Stomach smooth muscle (tissue), 2 donors: ENCODE measurements at regions not wholly inside any gene's neighbourhood (a gene's known extent, or its start where the extent isn't known, plus 50 kb on each side); places are given as distances from the start of the nearest gene placed in this dataset.

Source experiments
- H3K27ac ChIP-seq: one replicate; pipeline ENCODE4 v1.7.0; 2013; ENCODE audit warnings: mild to moderate bottlenecking, low read length, inconsistent platforms
- H3K27me3 ChIP-seq, 2 donors: one replicate each; pipeline ENCODE4 v1.7.0; 2013; ENCODE audit warnings: low read length in 2 of 2; ENCODE audit not compliant: insufficient read depth in 2 of 2, control insufficient read depth in 1 of 2
- H3K36me3 ChIP-seq, 2 donors: one replicate each; pipeline ENCODE4 v1.7.0; 2013; ENCODE audit warnings: low read length in 2 of 2; ENCODE audit not compliant: control insufficient read depth in 2 of 2, insufficient read depth in 2 of 2
- H3K4me1 ChIP-seq: one replicate; pipeline ENCODE4 v1.7.0; 2013; ENCODE audit warnings: low read length; ENCODE audit not compliant: control insufficient read depth, insufficient read depth
- H3K4me3 ChIP-seq, 2 donors: one replicate each; pipeline ENCODE4 v1.7.0; 2013; ENCODE audit warnings: low read length in 2 of 2
- H3K9ac ChIP-seq, 2 donors: one replicate each; pipeline ENCODE4 v1.7.0; 2013; ENCODE audit warnings: low read length in 2 of 2, mild to moderate bottlenecking in 1 of 2
- H3K9me3 ChIP-seq, 2 donors: one replicate each; pipeline ENCODE4 v1.7.0; 2013; ENCODE audit warnings: low read length in 2 of 2; ENCODE audit not compliant: control insufficient read depth in 2 of 2
- donor health status: healthy.
- donor health status: Pancreatic carcinoma.

DNA sequence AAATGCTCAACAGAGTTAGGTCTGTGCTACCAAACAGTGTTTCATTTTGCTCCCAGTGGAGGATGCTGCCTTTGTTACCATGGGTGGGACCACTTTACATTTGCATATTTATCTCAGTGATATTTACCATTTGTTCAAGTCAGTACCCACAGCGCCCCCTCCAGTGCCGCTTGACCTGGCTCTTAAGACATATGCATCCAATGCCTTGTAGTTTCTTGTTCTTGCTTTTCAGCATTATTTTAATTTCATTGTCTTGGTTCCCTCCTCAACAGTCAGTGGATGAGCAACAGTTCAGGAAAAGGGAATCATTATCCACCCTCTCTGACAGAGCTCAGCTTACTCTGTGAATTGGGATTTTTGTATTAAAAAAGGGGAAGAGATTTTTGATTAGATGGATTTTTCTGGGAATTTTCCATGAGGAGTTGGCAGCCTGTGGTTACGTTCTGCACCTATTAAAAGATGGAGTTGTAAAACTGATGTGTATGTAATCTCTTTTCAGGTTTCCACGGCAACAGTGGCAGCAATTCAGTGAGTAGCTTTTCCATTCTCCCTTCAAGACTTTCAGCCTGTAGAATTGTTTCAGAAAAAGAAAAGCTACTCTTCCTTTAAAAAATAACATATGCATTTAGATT is 240.5 kb upstream of the DAAM1 start:
- H3K27me3 ChIP-seq = no peaks in the 10 kb centered on the region
- no peak overlapping the region for H3K27ac ChIP-seq
- H3K4me1 ChIP-seq = no peaks in the 10 kb centered on the region
- H3K4me3 ChIP-seq = no peak overlapping the region
- H3K9ac ChIP-seq = no peak overlapping the region
- no peaks in the 10 kb centered on the region for H3K9me3 ChIP-seq
- no peaks in the 10 kb centered on the region for H3K36me3 ChIP-seq

DNA sequence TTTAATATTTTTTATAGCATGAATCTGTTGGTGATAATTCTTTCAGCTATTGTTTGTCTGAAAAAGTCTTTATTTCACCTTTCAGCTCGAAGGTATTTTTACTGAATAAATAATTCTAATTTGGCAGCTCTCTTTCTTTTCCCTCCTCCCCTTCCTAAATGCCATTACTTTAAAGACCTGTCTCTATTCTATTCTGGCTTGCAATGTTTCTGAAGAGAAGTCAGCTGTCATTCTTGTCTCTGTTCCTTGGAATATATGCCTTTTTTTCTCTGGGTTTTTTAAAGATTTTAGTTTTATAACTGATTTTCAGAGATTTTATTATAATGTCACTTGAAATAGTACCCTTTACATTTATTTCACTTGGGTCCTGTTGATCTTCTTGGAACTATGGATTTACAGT is 237.9 kb upstream of the DAAM1 start:
- Histone ChIP-seq H3K36me3 (no peaks in the 10 kb centered on the region), H3K9me3 (no peaks in the 10 kb centered on the region), H3K4me3 (no peak overlapping the region), H3K27ac (no peak overlapping the region), H3K9ac (no peak overlapping the region), H3K4me1 (peaks cover 5% of the 10 kb centered on the region), H3K27me3 (no peaks in the 10 kb centered on the region)

DNA sequence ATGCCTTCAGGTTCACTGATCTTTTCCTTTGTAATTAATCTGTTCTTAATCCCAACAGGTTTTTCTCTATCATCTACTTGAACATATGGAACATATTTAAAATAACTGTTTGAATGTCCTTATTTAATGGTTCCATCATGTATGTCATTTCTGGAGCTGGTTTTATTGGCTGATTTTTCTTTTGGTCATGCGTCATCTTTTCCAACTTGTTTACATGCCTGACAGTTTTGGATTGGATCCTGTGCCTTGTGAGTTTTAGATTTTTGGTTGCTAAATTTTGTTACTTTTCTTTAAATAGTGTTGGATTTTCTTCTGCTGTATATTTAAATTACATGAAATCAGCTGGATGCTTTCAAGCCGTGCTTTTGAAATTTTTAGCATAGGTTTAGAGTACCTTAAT is 237.3 kb upstream of the DAAM1 start:
- Histone ChIP-seq H3K9ac (no peak overlapping the region), H3K4me1 (peaks cover 5% of the 10 kb centered on the region), H3K36me3 (no peaks in the 10 kb centered on the region), H3K4me3 (no peak overlapping the region), H3K9me3 (no peaks in the 10 kb centered on the region), H3K27me3 (no peaks in the 10 kb centered on the region), H3K27ac (no peak overlapping the region)

DNA sequence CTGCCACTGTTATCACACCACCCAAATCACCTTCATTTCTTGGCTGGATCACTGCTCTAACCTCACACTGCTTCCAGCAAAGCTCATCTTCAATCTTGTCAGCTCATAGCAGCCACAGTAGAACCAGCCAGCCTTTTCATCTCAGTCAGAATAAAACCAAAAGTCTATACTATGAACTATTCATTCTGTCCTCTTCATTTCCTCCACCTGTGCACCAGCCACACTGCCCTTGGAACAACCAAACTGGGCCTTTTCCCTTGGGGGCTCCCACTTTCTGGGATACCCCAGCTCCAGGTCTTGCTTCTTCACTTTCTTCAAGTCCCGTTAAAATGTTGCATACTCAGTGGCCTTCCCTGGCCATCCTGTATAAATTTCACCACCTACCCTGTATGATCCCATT is 234.4 kb upstream of the DAAM1 start:
- Histone ChIP-seq H3K4me3 (no peak overlapping the region), H3K9ac (no peak overlapping the region), H3K4me1 (peaks cover 5% of the 10 kb centered on the region), H3K9me3 (no peaks in the 10 kb centered on the region), H3K36me3 (no peaks in the 10 kb centered on the region), H3K27ac (no peak overlapping the region), H3K27me3 (no peaks in the 10 kb centered on the region)

DNA sequence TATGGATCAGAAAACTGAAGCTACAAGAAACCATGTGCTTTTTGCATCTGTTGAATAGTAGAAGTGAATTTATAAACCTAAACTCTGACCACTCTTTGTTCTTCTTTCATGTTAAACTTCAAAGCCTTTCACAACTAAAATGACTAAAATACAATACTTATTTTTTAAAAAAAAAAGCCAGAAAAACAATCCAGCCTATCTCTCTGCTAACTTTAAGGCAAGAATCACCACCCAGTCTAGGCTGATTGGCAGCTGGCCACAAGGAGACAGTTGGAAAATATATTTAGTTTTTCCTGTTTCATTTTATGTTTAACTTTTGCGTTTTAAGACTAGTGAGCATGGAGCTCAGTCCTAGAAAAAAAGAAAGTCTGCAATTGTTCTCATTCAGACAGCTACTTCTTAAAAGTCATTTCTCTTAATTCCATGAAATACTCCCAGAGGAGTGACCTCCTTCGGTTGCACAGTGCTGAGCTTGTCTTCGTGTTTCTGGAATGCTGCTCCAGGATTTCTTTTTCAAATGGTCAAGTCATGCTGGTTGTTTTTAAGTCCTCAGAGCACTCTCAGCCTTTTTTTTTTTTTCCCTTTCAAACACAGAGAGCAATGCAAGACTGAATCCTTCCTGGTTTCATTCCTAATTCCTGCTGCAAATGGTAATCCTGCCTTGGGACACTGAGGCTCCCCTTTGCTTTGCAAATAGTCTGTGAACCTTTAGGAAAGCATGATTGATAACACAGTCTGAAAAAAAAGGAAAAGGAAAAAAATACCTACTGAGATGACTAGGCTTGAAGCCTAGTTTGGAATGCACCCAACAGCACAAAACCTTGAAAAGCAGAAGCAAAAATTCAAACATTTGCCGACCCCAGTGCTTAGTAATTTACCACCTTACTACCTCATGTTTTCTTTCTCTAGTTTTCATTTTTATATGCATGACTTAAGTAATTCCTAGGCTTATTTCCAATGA is 233.3 kb upstream of the DAAM1 start:
- Histone ChIP-seq H3K27me3 (no peaks in the 10 kb centered on the region), H3K27ac (no peak overlapping the region), H3K9ac (no peak overlapping the region), H3K4me1 (peaks cover 5% of the 10 kb centered on the region), H3K4me3 (no peak overlapping the region), H3K9me3 (no peaks in the 10 kb centered on the region), H3K36me3 (no peaks in the 10 kb centered on the region)

DNA sequence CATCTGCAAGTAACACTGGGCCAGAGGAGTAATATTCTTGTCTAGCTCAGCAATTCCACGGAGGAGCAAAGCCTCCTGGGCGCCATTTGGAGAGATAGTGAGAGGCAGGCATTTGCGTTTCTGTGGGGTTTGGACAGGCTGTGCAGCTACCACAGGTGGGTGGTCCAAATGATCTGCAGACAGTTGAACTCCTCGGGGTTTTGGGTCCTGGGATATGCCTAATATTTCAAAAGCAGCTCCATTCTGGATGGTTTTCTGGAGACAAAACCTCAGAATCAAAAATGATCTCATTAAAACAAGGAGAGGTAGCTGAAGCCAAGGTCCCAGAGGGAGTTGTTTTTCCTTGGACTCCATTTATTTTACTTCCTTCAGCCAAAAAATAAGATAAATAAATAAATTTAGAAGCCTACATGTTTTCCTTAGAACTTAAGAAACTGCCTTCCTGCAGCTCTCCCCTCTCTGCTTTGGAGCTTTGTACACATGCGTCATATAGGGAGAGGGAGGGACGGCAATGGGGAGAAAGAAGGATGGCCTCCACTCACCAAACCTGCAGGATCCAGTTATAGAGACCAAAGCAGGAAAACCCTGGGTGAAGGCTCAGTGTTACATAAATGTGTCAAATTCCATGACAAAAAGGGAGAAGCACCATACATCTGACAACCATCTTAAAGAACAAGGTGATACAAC is 227.3 kb upstream of the DAAM1 start:
- no peak overlapping the region for H3K9ac ChIP-seq
- no peaks in the 10 kb centered on the region for H3K27me3 ChIP-seq
- no peaks in the 10 kb centered on the region for H3K4me1 ChIP-seq
- no peak overlapping the region for H3K4me3 ChIP-seq
- H3K36me3 ChIP-seq = no peaks in the 10 kb centered on the region
- no peak overlapping the region for H3K27ac ChIP-seq
- no peaks in the 10 kb centered on the region for H3K9me3 ChIP-seq

DNA sequence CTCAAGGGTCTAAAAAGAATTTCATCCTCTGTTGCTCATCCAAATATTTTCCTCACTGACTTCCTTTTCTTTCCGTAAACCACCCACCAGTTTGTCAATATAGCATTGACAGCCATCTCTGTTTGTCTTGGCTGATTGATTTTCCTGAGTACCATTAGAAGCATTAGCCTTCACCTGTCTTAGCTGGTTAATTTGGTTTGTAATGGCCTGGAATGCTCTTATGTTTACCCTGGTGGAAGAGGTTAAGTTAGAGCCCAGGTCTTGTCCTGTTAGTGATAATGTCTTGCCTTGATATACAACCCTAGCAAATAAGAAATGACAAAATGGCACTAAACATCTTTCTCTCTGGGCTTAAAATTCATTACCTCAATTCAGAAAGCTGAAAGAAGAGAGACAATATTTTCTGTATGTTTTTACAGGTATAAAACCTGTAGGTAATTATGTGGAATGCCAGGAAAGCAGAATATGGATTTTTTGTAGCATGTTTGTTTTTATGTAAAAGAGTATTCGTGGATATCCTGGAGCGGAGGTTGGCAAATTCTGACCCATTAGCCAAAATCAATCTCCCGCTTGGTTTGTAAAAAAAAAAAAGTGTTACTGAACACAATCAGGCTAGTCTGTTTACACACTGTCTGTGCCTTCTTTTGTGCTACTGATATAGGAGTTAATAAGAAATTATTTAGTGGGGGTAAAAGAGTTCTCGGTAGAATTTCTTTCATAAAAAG is 224.4 kb upstream of the DAAM1 start:
- no peak overlapping the region for H3K4me3 ChIP-seq
- no peaks in the 10 kb centered on the region for H3K36me3 ChIP-seq
- no peaks in the 10 kb centered on the region for H3K4me1 ChIP-seq
- H3K9ac ChIP-seq = no peak overlapping the region
- no peak overlapping the region for H3K27ac ChIP-seq
- H3K27me3 ChIP-seq = no peaks in the 10 kb centered on the region
- no peaks in the 10 kb centered on the region for H3K9me3 ChIP-seq

DNA sequence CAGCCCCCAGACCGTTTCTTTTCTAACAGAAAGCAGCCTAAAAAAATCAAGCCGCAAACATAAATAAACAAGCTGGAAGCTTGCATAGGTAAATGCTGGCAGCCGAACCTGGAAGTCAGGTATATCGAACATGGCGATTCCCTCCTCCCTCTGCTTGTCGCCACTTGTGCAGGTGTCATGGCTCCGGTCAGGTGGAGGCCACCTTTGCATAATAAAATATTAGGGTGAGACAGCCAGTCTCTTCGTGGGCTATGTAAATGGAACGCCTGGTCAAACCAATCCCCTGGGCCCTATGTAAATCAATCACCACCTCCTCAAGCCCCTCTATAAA is 223.9 kb upstream of the DAAM1 start:
- no peak overlapping the region for H3K9ac ChIP-seq
- H3K4me3 ChIP-seq = no peak overlapping the region
- H3K36me3 ChIP-seq = no peaks in the 10 kb centered on the region
- H3K27me3 ChIP-seq = no peaks in the 10 kb centered on the region
- H3K9me3 ChIP-seq = no peaks in the 10 kb centered on the region
- H3K27ac ChIP-seq = no peak overlapping the region
- H3K4me1 ChIP-seq = no peaks in the 10 kb centered on the region

DNA sequence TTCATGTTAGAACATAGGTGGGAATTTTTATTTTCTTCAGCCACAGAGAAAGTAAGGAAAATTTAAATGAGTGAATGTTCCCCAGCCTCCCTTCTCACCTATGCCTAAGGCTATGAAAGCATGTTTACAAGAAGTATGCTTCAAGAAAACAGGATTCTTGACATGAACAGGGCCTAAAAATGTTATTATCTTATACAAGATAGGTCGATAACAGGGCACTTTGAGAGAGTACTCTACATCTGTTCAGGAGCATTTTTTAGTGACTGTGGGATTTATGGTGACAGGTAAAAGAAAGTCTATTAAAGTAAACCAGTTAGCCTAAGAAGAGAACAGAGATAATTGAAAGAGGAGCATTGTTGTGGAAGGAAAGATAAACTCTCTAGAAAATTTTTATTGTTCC is 222.9 kb upstream of the DAAM1 start:
- H3K27me3 ChIP-seq = no peaks in the 10 kb centered on the region
- H3K9me3 ChIP-seq = no peaks in the 10 kb centered on the region
- no peak overlapping the region for H3K9ac ChIP-seq
- no peaks in the 10 kb centered on the region for H3K36me3 ChIP-seq
- H3K4me1 ChIP-seq = no peaks in the 10 kb centered on the region
- H3K27ac ChIP-seq = no peak overlapping the region
- H3K4me3 ChIP-seq = no peak overlapping the region

DNA sequence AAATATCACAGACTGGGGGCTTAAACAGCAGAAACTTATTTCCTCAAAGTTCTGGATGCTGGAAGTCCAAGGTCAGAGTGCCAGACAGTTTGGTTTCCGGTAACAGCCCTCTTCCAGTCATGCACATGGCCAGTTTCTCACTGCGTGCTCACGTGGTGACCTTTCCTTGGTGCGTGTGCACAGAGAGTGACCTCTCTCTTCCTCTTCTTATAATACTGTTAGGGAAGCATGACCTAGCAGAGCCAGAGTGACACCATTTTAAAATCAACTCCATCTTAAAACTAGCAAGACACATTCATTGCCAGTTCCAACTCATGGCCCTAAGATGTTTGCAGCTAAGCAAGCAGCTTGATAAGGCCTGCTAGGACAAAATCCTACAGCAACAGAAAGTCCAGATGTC is 221.5 kb upstream of the DAAM1 start:
- Histone ChIP-seq H3K9ac (no peak overlapping the region), H3K4me3 (no peak overlapping the region), H3K4me1 (no peaks in the 10 kb centered on the region), H3K36me3 (no peaks in the 10 kb centered on the region), H3K9me3 (no peaks in the 10 kb centered on the region), H3K27ac (no peak overlapping the region), H3K27me3 (no peaks in the 10 kb centered on the region)
